Mammary epithelial cell (primary cell): ENCODE measurements at regions not wholly inside any gene's neighbourhood (a gene's known extent, or its start where the extent isn't known, plus 50 kb on each side); places are given as distances from the start of the nearest gene placed in this dataset.

Source experiments
- EZH2 ChIP-seq: IDR thresholded peaks from 2 replicates; pipeline ENCODE4 v1.6.1; 2012; ENCODE audit warnings: low read length, inconsistent platforms, borderline replicate concordance
- TF ChIP-seq, protein P1 (sequence below), 2 donors: IDR thresholded peaks in 1 of 2; conservative IDR thresholded peaks in 1 of 2; 2 replicates each; pipeline ENCODE4 v1.5.1; 2011 to 2012; ENCODE audit warnings: inconsistent platforms in 2 of 2, low read length in 2 of 2, mild to moderate bottlenecking in 2 of 2, control low read depth in 1 of 2, low read depth in 1 of 2; ENCODE audit not compliant: insufficient read depth in 1 of 2; ENCODE audit errors: extremely low read depth in 1 of 2

DNA sequence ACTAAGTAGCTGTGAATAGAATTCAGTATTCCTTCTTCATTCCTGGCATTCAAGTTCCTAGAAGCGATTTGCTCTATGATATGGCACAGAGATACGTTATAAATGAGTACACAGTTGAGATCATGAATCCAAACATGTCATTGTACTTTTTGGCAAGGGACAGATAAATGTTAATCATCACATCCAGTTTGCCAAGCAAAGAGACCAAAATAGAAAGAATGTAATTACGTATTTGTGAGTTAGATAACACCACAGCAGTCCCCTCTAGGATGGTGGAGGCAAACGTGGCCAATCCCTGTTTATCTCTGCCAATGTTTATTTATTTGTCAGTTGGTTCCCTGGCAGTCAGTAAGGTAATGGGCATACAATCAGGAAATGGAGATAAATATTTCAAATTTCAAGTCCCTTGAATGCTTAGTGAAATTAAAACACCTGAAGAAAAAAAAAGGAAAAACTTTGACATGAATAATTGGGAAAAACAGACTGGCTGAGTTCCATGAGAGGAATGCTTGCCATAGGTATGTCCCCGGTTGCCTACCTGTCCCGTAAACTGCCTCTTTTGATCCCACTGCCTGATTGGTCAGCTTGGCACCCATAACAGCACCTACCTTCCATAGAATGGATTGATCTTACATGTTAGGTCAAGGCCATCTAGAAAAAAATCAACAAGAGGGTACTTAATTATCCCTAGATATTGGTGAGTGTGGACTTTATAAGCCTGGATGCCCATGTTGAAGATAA, 451.1 kb upstream of the NETO1 start:
- TF ChIP-seq, protein P1, sequence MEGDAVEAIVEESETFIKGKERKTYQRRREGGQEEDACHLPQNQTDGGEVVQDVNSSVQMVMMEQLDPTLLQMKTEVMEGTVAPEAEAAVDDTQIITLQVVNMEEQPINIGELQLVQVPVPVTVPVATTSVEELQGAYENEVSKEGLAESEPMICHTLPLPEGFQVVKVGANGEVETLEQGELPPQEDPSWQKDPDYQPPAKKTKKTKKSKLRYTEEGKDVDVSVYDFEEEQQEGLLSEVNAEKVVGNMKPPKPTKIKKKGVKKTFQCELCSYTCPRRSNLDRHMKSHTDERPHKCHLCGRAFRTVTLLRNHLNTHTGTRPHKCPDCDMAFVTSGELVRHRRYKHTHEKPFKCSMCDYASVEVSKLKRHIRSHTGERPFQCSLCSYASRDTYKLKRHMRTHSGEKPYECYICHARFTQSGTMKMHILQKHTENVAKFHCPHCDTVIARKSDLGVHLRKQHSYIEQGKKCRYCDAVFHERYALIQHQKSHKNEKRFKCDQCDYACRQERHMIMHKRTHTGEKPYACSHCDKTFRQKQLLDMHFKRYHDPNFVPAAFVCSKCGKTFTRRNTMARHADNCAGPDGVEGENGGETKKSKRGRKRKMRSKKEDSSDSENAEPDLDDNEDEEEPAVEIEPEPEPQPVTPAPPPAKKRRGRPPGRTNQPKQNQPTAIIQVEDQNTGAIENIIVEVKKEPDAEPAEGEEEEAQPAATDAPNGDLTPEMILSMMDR (conservative IDR thresholded peaks at IDR 0.05 in 1 of 2, IDR thresholded peaks at IDR 0.05 in 1 of 2; ENCODE audit: extremely low read depth in 1 of 2, insufficient read depth in 1 of 2, low read depth in 1 of 2, low read length in 2 of 2), result no peak
- no peak for TF ChIP-seq EZH2
